Activated naive CD8-positive, alpha-beta T cell treated with anti-CD3 and anti-CD28 coated beads, Interleukin-2, amount 10 ng/mL, durations not matched to agents 7 days and 5 days (primary cell): ENCODE measurements at regions not wholly inside any gene's neighbourhood (a gene's known extent, or its start where the extent isn't known, plus 50 kb on each side); places are given as distances from the start of the nearest gene placed in this dataset.
"Not testable (repeated sequence)": the region's sequence is repeated elsewhere in the genome, so short reads cannot be mapped to it uniquely, and the experiment has no call there.

Experiments used
- ATAC-seq: fragments of 150-1000 bp; cut with Tn5 transposase; one replicate; pipeline ENCODE4 v1.10.0; 2021; ENCODE audit warnings: low read depth, moderate library complexity
- POLR2A ChIA-PET: fragments of 350-600 bp; sonication (Branson Sonifier 250); formaldehyde crosslinking; loops from one replicate; lab custom pipeline; 2021; ENCODE audit warnings: antibody characterized with exemption; lab: Charles Lee
- DNase-seq: peaks from one replicate; pipeline ENCODE4 v3.0.0; 2021
- H3K27ac Mint-ChIP-seq: one replicate; pipeline ENCODE4 v1.8.0; 2022; ENCODE audit warnings: mild to moderate bottlenecking, mixed read lengths
- H3K27me3 Mint-ChIP-seq: one replicate; pipeline ENCODE4 v1.8.0; 2022; ENCODE audit warnings: mild to moderate bottlenecking, moderate library complexity, mixed read lengths
- H3K36me3 Mint-ChIP-seq: one replicate; pipeline ENCODE4 v1.8.0; 2021; ENCODE audit warnings: mild to moderate bottlenecking, mixed read lengths
- H3K4me1 Mint-ChIP-seq: one replicate; pipeline ENCODE4 v1.8.0; 2021; ENCODE audit warnings: mixed read lengths
- H3K4me3 Mint-ChIP-seq: one replicate; pipeline ENCODE4 v1.8.0; 2022; ENCODE audit warnings: mild to moderate bottlenecking, moderate library complexity, mixed read lengths
- H3K9me3 Mint-ChIP-seq: one replicate; pipeline ENCODE4 v1.8.0; 2021; ENCODE audit warnings: mixed read lengths

DNA sequence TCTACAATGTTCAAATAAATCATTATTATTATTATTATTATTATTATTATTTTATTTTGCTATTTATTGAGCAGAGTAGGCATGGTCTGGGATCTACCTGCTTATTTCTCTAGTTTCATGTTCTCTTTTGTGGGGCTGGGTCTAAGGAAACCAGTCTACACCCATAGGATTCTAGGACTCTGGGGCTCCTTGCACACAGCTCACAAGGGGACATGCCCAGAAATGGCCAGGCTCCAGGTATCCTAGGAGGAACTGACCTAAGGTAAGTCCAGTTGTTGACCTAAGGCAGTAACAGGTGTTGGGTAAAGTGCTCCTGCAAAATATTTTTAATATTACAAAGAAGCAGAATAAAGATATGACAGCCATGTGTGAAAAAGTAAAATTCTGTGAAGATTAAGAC, 149.6 kb upstream of the TBL1XR1 start:
- H3K27me3 Mint-ChIP-seq: no peaks in the 10 kb centered on the region
- peaks cover 26% of the 10 kb centered on the region for H3K4me1 Mint-ChIP-seq
- peaks cover 1% of the 10 kb centered on the region for H3K9me3 Mint-ChIP-seq
- H3K27ac Mint-ChIP-seq: no peak overlapping the region
- no peaks in the 10 kb centered on the region for H3K36me3 Mint-ChIP-seq
- POLR2A ChIA-PET: interaction anchor here (0.9 to 2.6 kb wide), 4 partner anchors 10 to 149 kb away, joined by 3 to 15 read pairs (median 8); partner anchors contain the start of gene TBL1XR1
- H3K4me3 Mint-ChIP-seq: no peak overlapping the region
- no peak for DNase-seq
- no peak for ATAC-seq

DNA sequence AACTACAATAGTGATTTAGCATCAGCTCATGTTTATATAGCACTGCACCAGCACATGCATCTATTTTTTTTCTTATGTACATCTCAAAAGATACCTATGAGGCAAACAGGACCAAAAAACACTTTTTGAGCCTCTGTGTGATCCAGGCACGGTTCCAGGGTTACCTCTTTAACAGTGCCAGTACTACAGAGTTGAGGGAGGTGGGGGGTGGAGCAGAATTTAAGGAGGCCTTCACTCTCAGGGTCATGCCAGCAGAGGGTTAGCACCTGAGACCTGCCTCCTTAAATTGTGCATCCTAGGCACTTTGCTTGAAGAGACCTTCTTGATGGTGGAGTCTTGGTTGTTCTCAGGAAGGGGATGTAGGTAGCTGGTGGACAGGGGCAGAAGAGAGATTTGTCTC, 150.3 kb upstream of the TBL1XR1 start:
- ATAC-seq (no peak), DNase-seq (no peak)
- Mint-ChIP-seq H3K4me1 (peaks cover 23% of the 10 kb centered on the region), H3K27me3 (no peaks in the 10 kb centered on the region), H3K27ac (no peak overlapping the region), H3K9me3 (peaks cover 1% of the 10 kb centered on the region), H3K4me3 (no peak overlapping the region), H3K36me3 (no peaks in the 10 kb centered on the region)
- POLR2A ChIA-PET: interaction anchor here (2.6 kb wide), 1 partner anchor 12 kb away, joined by 15 read pairs; no protein-coding TSS in a partner anchor

- Mint-ChIP-seq H3K27ac (no peak overlapping the region), H3K9me3 (peaks cover 1% of the 10 kb centered on the region), H3K4me1 (peaks cover 23% of the 10 kb centered on the region), H3K4me3 (no peak overlapping the region), H3K36me3 (no peaks in the 10 kb centered on the region), H3K27me3 (no peaks in the 10 kb centered on the region)
- DNase-seq (no peak), ATAC-seq (no peak)
- POLR2A ChIA-PET: no interaction called here
These were observed 151.7 kb upstream of the TBL1XR1 start for GRCh38 chr3:177348974-177349373.

- ATAC-seq: no peak
- no peak for DNase-seq
- peaks cover 23% of the 10 kb centered on the region for H3K4me1 Mint-ChIP-seq
- no peaks in the 10 kb centered on the region for H3K36me3 Mint-ChIP-seq
- no peaks in the 10 kb centered on the region for H3K27me3 Mint-ChIP-seq
- H3K4me3 Mint-ChIP-seq: no peak overlapping the region
- H3K9me3 Mint-ChIP-seq: peaks cover 1% of the 10 kb centered on the region
- POLR2A ChIA-PET: no interaction called here
- no peak overlapping the region for H3K27ac Mint-ChIP-seq
These were observed 152.1 kb upstream of the TBL1XR1 start for GRCh38 chr3:177349384-177349783.

DNA sequence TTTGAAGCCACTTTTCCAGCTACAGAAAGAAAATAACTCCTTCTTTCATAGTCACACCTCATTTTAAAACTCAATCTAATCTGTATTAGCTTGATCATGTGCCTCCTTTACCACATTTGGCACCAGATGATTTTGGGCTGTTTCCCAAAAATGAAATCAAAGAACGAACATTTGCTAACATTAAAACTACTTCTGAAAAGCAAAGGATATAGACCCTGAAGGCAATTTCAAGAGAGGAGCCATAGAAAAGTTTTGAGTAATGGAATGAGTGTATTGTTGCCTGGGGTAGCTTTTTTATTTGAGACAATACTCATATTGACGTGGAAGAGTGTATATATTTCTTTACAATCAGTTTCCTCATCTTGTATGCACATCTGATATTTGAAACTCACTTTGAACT, 152.8 kb upstream of the TBL1XR1 start:
- Mint-ChIP-seq H3K4me3 (no peak overlapping the region), H3K36me3 (no peaks in the 10 kb centered on the region), H3K9me3 (peaks cover 1% of the 10 kb centered on the region), H3K27me3 (no peaks in the 10 kb centered on the region), H3K4me1 (peaks cover 21% of the 10 kb centered on the region), H3K27ac (no peak overlapping the region)
- POLR2A ChIA-PET: no interaction called here
- no peak for ATAC-seq
- no peak for DNase-seq

GRCh38 chr3:177351206-177351605, 153.9 kb upstream of the TBL1XR1 start:
- ATAC-seq (no peak), DNase-seq (no peak)
- Mint-ChIP-seq H3K9me3 (peaks cover 1% of the 10 kb centered on the region), H3K27me3 (no peaks in the 10 kb centered on the region), H3K4me1 (peaks cover 12% of the 10 kb centered on the region), H3K36me3 (no peaks in the 10 kb centered on the region), H3K27ac (no peak overlapping the region), H3K4me3 (no peak overlapping the region)
- POLR2A ChIA-PET: no interaction called here

GRCh38 chr3:177351757-177352158, 154.5 kb upstream of the TBL1XR1 start:
- H3K9me3 Mint-ChIP-seq: peaks cover 1% of the 10 kb centered on the region
- ATAC-seq: no peak
- no peaks in the 10 kb centered on the region for H3K27me3 Mint-ChIP-seq
- no peaks in the 10 kb centered on the region for H3K36me3 Mint-ChIP-seq
- no peak for DNase-seq
- no peak overlapping the region for H3K27ac Mint-ChIP-seq
- peaks cover 14% of the 10 kb centered on the region for H3K4me1 Mint-ChIP-seq
- POLR2A ChIA-PET: no interaction called here
- H3K4me3 Mint-ChIP-seq: no peak overlapping the region

GRCh38 chr3:177352424-177352823, 155.1 kb upstream of the TBL1XR1 start:
- Mint-ChIP-seq H3K27me3 (no peaks in the 10 kb centered on the region), H3K4me3 (no peak overlapping the region), H3K9me3 (peaks cover 1% of the 10 kb centered on the region), H3K4me1 (peaks cover 14% of the 10 kb centered on the region), H3K36me3 (no peaks in the 10 kb centered on the region), H3K27ac (no peak overlapping the region)
- DNase-seq: no peak
- no peak for ATAC-seq
- POLR2A ChIA-PET: no interaction called here

- no peaks in the 10 kb centered on the region for H3K36me3 Mint-ChIP-seq
- no peak overlapping the region for H3K4me3 Mint-ChIP-seq
- ATAC-seq (no peak), DNase-seq (no peak)
- peaks cover 1% of the 10 kb centered on the region for H3K9me3 Mint-ChIP-seq
- POLR2A ChIA-PET: interaction anchor here (1.4 kb wide), 1 partner anchor 155 kb away, joined by 4 read pairs; no protein-coding TSS in a partner anchor
- no peaks in the 10 kb centered on the region for H3K27me3 Mint-ChIP-seq
- H3K27ac Mint-ChIP-seq: no peak overlapping the region
- H3K4me1 Mint-ChIP-seq: peaks cover 16% of the 10 kb centered on the region
These were observed 155.9 kb upstream of the TBL1XR1 start for GRCh38 chr3:177353140-177353539.

- not testable (repeated sequence) for H3K36me3 Mint-ChIP-seq, H3K4me3 Mint-ChIP-seq, H3K27me3 Mint-ChIP-seq, H3K9me3 Mint-ChIP-seq, H3K27ac Mint-ChIP-seq, DNase-seq, ATAC-seq
- H3K4me1 Mint-ChIP-seq: peaks cover 23% of the 10 kb centered on the region
- POLR2A ChIA-PET: interaction anchor here (1.4 kb wide), 1 partner anchor 155 kb away, joined by 4 read pairs; no protein-coding TSS in a partner anchor
These were observed 156.6 kb upstream of the TBL1XR1 start for GRCh38 chr3:177353879-177354278.

GRCh38 chr3:177354466-177354865, 157.2 kb upstream of the TBL1XR1 start:
- Mint-ChIP-seq H3K36me3 (no peaks in the 10 kb centered on the region), H3K27ac (no peak overlapping the region), H3K4me1 (peaks cover 25% of the 10 kb centered on the region), H3K4me3 (no peak overlapping the region), H3K9me3 (no peaks in the 10 kb centered on the region), H3K27me3 (no peaks in the 10 kb centered on the region)
- ATAC-seq: no peak
- DNase-seq: no peak
- POLR2A ChIA-PET: interaction anchor here (1.4 kb wide), 1 partner anchor 156 kb away, joined by 4 read pairs; no protein-coding TSS in a partner anchor

DNA sequence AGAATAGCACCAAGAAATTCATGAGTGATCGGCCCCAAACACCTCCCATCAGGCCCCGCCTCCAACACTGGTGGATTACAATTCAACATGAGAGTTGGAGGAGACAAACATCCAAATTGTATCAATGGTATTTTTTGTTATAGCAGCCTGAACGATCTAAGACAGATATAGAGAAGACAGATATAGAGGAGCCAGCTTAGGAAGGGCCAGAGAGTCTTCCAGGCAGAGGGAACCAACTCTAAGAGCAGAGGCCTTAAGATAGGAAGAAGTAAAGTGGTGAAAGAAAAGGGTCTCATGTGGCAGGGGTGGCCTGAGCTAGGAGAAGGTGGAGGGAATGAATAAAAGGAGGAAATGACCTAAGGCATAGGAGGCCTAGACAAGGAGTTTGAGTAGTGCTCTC, 158.8 kb upstream of the TBL1XR1 start:
- Mint-ChIP-seq H3K36me3 (no peaks in the 10 kb centered on the region), H3K4me1 (peaks cover 36% of the 10 kb centered on the region), H3K27me3 (no peaks in the 10 kb centered on the region), H3K4me3 (no peak overlapping the region), H3K9me3 (no peaks in the 10 kb centered on the region), H3K27ac (no peak overlapping the region)
- ATAC-seq (no peak), DNase-seq (no peak)
- POLR2A ChIA-PET: interaction anchor here (1.5 to 7.2 kb wide), 2 partner anchors 10 to 159 kb away, joined by 5 to 149 read pairs; partner anchors contain the start of gene TBL1XR1

DNA sequence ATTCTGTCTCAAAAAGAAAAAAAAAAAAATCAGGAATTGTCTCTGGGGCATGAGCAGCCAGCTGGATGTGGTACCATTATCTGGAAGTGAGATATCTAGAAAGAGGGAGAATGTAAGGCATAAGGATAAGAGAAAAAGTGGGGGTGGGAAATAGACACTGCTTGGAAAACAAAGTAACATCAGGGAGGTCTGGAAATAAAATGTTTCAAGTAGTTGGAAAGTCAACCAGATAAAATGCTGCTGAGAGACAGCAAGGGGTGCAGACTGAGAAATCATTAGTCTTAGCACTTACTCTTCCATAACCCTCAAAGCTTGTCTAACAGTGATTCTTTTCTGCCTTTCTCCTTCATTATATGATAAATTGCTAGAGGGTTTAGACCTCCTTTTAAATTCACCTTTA, 159.7 kb upstream of the TBL1XR1 start:
- Mint-ChIP-seq H3K4me1 (peaks cover 38% of the 10 kb centered on the region), H3K27me3 (no peaks in the 10 kb centered on the region), H3K9me3 (no peaks in the 10 kb centered on the region), H3K4me3 (no peak overlapping the region), H3K36me3 (no peaks in the 10 kb centered on the region), H3K27ac (peak overlapping the region; percentile 5)
- POLR2A ChIA-PET: interaction anchor here (1.5 to 7.2 kb wide), 3 partner anchors 11 to 160 kb away, joined by 5 to 149 read pairs (median 8); partner anchors contain the start of gene TBL1XR1
- no peak for DNase-seq
- ATAC-seq: no peak

DNA sequence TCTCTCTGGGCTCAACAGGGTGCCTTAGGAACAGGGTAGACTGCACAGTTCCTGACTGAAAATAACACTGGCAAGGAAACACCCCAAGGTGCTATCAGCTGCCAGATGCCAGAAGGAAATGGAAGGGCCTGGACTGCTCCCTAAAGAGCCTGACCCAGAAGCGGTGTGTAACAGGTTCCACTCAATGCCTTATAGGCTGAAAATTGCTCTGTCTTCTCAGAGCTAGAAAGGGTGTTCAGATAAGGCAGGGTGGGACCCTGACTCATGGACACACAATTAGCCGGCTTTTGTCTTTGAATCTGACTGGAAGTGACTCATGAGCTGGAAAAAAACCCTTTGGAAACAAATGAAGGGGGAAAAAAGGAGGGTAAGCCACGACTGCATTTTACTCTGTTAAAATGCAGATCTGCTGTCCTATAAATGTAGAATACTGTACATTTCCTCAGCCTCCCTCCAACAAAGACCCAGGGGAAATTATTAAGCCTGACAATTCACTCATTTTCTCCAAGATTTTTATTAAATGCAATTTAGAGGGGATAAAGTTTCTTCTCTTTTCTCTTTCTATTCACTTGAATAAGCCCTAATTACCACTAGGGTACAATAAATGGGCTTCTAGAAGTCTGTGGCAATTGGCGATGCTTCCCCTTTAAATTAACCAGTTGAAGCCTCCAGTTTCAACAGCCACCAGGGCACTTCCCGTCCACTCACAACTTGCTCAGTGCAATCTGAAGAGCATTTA, 160.2 kb upstream of the TBL1XR1 start:
- Mint-ChIP-seq H3K27me3 (no peaks in the 10 kb centered on the region), H3K4me1 (peaks cover 38% of the 10 kb centered on the region), H3K4me3 (peak overlapping the region; percentile 90), H3K27ac (peak overlapping the region; percentile 98), H3K36me3 (no peaks in the 10 kb centered on the region), H3K9me3 (no peaks in the 10 kb centered on the region)
- DNase-seq (no peak), ATAC-seq (no peak)
- POLR2A ChIA-PET: interaction anchor here (1.5 to 7.2 kb wide), 4 partner anchors 11 to 161 kb away, joined by 5 to 149 read pairs (median 12); partner anchors contain the start of gene TBL1XR1
